Epithelial cell of proximal tubule (primary cell): ENCODE measurements at regions not wholly inside any gene's neighbourhood (a gene's known extent, or its start where the extent isn't known, plus 50 kb on each side); places are given as distances from the start of the nearest gene placed in this dataset.

ENCODE experiments used
- DNase-seq: peaks from one replicate; pipeline ENCODE4 v3.0.0-alpha.2; 2011; ENCODE audit warnings: low read depth
- H3K4me3 ChIP-seq: 2 replicates; pipeline ENCODE4 v1.5.1; 2011; ENCODE audit warnings: low read depth, mild to moderate bottlenecking, low read length
- TF ChIP-seq, protein P1 (sequence below): conservative IDR thresholded peaks from 2 replicates; pipeline ENCODE4 v1.5.1; 2012; ENCODE audit warnings: low read depth, mild to moderate bottlenecking, low read length

DNA sequence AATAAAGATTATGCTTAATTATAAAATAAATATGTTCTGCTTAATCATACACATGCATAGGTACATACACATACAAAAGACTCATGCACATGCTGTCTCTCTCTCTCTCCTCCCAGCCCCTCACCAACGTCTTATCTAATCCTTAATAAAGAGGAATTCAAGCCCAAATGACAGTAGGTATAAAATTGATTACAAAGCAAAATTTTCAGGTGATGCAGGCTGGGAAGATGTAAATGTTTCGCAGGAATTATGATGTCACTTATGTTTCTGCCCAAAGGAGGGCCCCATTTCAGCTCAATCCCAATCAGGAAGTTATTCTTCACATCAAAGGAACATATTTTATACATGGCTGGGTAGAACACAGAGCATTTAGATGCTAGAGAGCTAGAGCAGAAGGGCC, 284.6 kb upstream of the ID4 start:
- DNase-seq = no peak
- no peak overlapping the region for H3K4me3 ChIP-seq
- TF ChIP-seq, protein P1, sequence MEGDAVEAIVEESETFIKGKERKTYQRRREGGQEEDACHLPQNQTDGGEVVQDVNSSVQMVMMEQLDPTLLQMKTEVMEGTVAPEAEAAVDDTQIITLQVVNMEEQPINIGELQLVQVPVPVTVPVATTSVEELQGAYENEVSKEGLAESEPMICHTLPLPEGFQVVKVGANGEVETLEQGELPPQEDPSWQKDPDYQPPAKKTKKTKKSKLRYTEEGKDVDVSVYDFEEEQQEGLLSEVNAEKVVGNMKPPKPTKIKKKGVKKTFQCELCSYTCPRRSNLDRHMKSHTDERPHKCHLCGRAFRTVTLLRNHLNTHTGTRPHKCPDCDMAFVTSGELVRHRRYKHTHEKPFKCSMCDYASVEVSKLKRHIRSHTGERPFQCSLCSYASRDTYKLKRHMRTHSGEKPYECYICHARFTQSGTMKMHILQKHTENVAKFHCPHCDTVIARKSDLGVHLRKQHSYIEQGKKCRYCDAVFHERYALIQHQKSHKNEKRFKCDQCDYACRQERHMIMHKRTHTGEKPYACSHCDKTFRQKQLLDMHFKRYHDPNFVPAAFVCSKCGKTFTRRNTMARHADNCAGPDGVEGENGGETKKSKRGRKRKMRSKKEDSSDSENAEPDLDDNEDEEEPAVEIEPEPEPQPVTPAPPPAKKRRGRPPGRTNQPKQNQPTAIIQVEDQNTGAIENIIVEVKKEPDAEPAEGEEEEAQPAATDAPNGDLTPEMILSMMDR = no peak

DNA sequence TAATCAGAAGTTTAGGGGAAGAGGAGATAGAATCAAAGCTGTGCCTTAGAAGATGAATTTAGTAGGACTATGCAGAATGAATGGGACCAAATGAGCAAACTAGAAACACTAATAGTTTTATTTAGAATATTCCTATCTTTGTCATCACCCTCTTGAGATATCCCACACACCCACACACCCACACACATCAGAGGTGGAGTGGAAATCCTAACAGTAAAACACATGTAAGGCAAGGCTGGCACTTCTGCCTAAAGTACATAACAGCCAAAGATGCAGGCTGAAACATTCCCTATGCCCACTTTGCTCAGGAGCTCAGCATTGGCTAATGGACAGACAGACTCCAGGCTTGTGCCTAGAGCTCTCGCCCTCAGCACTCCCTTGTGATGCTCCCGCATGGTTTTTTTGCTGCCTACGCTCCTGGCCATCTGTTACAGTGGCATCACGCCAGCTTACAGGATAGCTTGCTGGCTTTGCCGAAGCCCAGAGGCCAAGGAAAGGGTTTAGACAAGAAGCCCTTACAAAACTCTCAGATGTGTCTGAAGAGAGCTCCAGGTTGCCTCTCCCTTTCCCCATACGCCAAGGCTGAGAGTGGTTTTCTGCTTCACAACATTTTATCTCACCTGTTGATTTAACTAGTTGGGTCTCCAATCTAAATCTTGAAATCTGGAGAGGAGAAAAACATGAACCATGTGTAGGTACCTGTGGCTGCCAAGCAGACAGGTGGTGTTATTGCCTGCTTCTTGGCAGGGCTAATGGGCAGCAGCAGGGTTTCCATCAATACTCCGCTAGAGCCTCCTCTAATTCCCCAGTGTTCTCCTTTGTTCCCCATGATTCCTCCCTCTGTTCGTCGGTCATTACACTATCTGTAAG, 282.6 kb upstream of the ID4 start:
- TF ChIP-seq, protein P1 = no peak
- H3K4me3 ChIP-seq = no peak overlapping the region
- no peak for DNase-seq

DNA sequence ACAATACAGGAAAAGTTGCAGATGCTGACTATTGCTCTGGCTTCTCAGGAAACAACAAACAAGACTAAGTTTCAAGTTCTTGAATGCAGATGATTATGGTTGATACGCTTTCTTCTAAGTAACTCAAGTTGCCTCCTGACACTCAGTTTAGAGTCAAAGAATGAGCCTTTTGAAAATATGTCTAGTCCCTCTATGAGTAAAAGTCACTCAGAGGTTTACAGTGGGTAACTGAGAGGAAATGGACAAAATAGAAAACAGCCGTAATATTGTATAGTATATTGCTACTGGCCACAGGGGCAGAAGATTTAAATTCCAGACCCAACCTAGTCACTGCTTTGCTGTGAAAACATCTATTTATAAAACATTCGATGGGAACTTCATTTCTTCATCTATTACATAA, 280.0 kb upstream of the ID4 start:
- no peak overlapping the region for H3K4me3 ChIP-seq
- TF ChIP-seq, protein P1 = no peak
- DNase-seq = no peak

DNA sequence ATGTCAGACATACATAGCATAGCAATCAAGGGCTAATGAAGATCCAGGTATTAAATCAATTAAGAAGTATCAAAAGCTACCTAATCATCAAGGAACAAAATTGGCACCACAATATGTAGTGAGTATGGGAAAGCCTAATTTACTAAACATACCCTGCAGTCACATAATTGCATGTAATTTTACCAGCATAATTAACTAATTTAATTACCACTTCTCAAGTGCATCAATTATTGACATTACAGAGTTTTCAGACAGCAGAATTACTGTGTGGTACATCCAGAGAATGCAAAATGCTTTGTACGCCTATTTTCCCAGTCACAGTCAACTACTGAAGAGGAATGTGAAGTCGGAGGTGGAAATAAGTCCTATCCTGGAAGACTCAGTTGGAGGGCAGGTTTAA, 279.0 kb upstream of the ID4 start:
- TF ChIP-seq, protein P1 = no peak
- no peak for DNase-seq
- H3K4me3 ChIP-seq = no peak overlapping the region

DNA sequence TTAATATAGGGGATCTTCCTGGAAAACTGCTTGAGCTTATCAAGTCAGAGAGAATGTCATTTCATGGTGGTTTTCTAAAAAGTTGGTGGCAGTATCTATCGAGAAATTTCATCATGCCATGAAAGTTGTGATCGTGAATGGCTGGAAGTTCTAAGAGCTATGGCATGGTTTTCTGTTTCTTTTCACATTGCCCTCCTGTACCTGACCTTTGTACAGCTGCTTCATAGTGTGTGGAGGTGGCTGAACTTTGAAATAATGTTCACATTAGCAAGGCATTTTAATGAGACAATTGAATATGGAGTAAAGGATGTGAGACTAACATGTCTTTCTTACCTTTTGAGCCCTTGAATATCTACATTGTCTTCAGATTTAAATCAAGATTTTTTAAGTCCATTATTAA, 278.2 kb upstream of the ID4 start:
- H3K4me3 ChIP-seq = no peak overlapping the region
- DNase-seq = no peak
- TF ChIP-seq, protein P1 = no peak

DNA sequence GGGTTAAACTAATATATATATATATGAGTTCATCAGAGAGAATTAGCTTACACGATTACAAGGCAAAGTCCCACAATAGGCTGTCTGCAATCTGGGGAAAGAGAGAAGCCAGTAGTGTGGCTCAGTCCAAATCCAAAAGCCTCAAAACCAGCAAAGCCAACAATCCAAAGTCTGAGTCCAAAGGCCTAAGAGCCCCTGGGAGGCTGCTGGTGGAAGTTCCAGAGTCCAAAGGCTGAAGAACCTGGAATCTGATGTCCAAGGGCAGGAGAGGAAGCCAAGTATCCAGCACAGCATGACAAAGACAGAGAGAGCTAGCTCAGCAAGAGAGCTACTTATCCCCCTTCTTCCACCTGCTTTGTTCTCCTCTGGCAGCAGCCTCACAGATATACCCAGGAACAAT, 274.7 kb upstream of the ID4 start:
- DNase-seq = no peak
- TF ChIP-seq, protein P1 = no peak
- H3K4me3 ChIP-seq = no peak overlapping the region

DNA sequence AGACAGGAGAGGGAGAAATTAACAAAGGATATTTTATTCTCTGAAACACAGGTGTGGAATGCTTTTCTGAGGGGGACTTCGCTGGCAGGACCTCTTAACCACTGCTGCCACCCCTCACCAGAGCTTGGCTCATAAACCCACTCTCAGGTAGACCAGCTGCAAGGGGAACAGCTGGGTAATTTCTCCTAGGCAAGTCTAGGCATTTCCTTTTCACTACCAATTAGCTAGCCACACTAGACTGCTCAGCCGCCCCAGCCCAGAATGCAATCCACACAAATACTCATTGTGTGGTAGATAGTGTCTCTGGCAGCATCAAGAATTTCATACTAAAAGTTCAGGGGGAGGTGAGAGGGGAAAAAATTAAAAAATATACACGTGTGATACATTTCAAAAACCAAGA, 267.6 kb upstream of the ID4 start:
- TF ChIP-seq, protein P1 = no peak
- DNase-seq = no peak
- no peak overlapping the region for H3K4me3 ChIP-seq
